ENCODE measurements at regions not wholly inside any gene's neighbourhood (a gene's known extent, or its start where the extent isn't known, plus 50 kb on each side); places are given as distances from the start of the nearest gene placed in this dataset.
"Not testable (repeated sequence)": the region's sequence is repeated elsewhere in the genome, so short reads cannot be mapped to it uniquely, and the experiment has no call there.

GRCh38 chr2:187617905-187618304, 63.7 kb upstream of the TFPI start:
- no peaks in the 10 kb centered on the region for H3K4me1 ChIP-seq
- intact Hi-C loops (cut with DNase I) = no loop called here
- H3K9me3 ChIP-seq = no peaks in the 10 kb centered on the region
- H3K27ac ChIP-seq = no peak overlapping the region
- no peaks in the 10 kb centered on the region for H3K36me3 ChIP-seq
- ATAC-seq (no peak), DNase-seq (no peak)
- TF ChIP-seq CTCF (IDR thresholded peaks at IDR 0.05) = no peak
- no peaks in the 10 kb centered on the region for H3K27me3 ChIP-seq
- no peak overlapping the region for H3K4me3 ChIP-seq

GRCh38 chr2:187618813-187619212, 64.6 kb upstream of the TFPI start:
- no peak overlapping the region for H3K27ac ChIP-seq
- DNase-seq (no peak), ATAC-seq (no peak)
- H3K27me3 ChIP-seq = no peaks in the 10 kb centered on the region
- no peaks in the 10 kb centered on the region for H3K36me3 ChIP-seq
- no peaks in the 10 kb centered on the region for H3K4me1 ChIP-seq
- intact Hi-C loops (cut with DNase I) = no loop called here
- H3K4me3 ChIP-seq = no peak overlapping the region
- no peaks in the 10 kb centered on the region for H3K9me3 ChIP-seq
- TF ChIP-seq CTCF (IDR thresholded peaks at IDR 0.05) = no peak

- no peaks in the 10 kb centered on the region for H3K36me3 ChIP-seq
- H3K27me3 ChIP-seq = no peaks in the 10 kb centered on the region
- intact Hi-C loops (cut with DNase I) = no loop called here
- no peak overlapping the region for H3K27ac ChIP-seq
- H3K4me3 ChIP-seq = no peak overlapping the region
- H3K9me3 ChIP-seq = no peaks in the 10 kb centered on the region
- DNase-seq (no peak), ATAC-seq (no peak)
- TF ChIP-seq CTCF (IDR thresholded peaks at IDR 0.05) = no peak
- H3K4me1 ChIP-seq = no peaks in the 10 kb centered on the region
Measured at GRCh38 chr2:187627153-187627552, 72.9 kb upstream of the TFPI start.

- H3K27me3 ChIP-seq; H3K27ac ChIP-seq; DNase-seq; H3K4me1 ChIP-seq; H3K4me3 ChIP-seq; intact Hi-C loops (cut with DNase I); H3K36me3 ChIP-seq; ATAC-seq; H3K9me3 ChIP-seq: not testable (repeated sequence)
Measured at GRCh38 chr2:187636731-187637391, 82.6 kb upstream of the TFPI start.

GRCh38 chr2:187637392-187637740, 83.1 kb upstream of the TFPI start:
- H3K27me3 ChIP-seq; H3K36me3 ChIP-seq; H3K4me1 ChIP-seq; intact Hi-C loops (cut with DNase I); ATAC-seq; H3K4me3 ChIP-seq; H3K9me3 ChIP-seq; H3K27ac ChIP-seq; DNase-seq: not testable (repeated sequence)

GRCh38 chr2:187637771-187638170, 83.5 kb upstream of the TFPI start:
- intact Hi-C loops (cut with DNase I); DNase-seq: not testable (repeated sequence)

GRCh38 chr2:187638840-187639239, 84.6 kb upstream of the TFPI start:
- Histone ChIP-seq H3K27ac (no peak overlapping the region), H3K4me1 (no peaks in the 10 kb centered on the region), H3K27me3 (no peaks in the 10 kb centered on the region), H3K9me3 (no peaks in the 10 kb centered on the region), H3K4me3 (no peak overlapping the region), H3K36me3 (no peaks in the 10 kb centered on the region)
- DNase-seq (no peak), ATAC-seq (no peak)
- no peak for TF ChIP-seq CTCF (IDR thresholded peaks at IDR 0.05)
- intact Hi-C loops (cut with DNase I) = no loop called here

More at GRCh38 chr2:187637771-187638170, 83.5 kb upstream of the TFPI start:
- not testable (repeated sequence) for H3K4me3 ChIP-seq, ATAC-seq, H3K9me3 ChIP-seq, H3K4me1 ChIP-seq, H3K36me3 ChIP-seq, H3K27ac ChIP-seq, H3K27me3 ChIP-seq
